Progenitor cell of endocrine pancreas (in vitro differentiated cells): ENCODE measurements at regions not wholly inside any gene's neighbourhood (a gene's known extent, or its start where the extent isn't known, plus 50 kb on each side); places are given as distances from the start of the nearest gene placed in this dataset.

Experiments used
- DNase-seq: peaks from one replicate; pipeline ENCODE4 v3.0.0; 2021; ENCODE audit warnings: low spot score; ENCODE audit not compliant: unreplicated experiment
- H3K27ac Mint-ChIP-seq: 2 replicates; pipeline ENCODE4 v1.8.0; 2021; ENCODE audit warnings: mild to moderate bottlenecking, moderate library complexity, mixed read lengths
- H3K27me3 Mint-ChIP-seq: 2 replicates; pipeline ENCODE4 v1.8.0; 2021; ENCODE audit warnings: mixed read lengths
- H3K36me3 Mint-ChIP-seq: 2 replicates; pipeline ENCODE4 v1.8.0; 2022; ENCODE audit warnings: mixed read lengths; ENCODE audit not compliant: insufficient read depth
- H3K4me1 Mint-ChIP-seq: 2 replicates; pipeline ENCODE4 v1.8.0; 2021; ENCODE audit warnings: low read depth, mixed read lengths
- H3K4me3 Mint-ChIP-seq: 2 replicates; pipeline ENCODE4 v1.8.0; 2021; ENCODE audit warnings: low read depth, mild to moderate bottlenecking, moderate library complexity, mixed read lengths
- H3K9me3 Mint-ChIP-seq: 2 replicates; pipeline ENCODE4 v1.8.0; 2021; ENCODE audit warnings: low read depth, mixed read lengths
- TF ChIP-seq, protein P1 (sequence below): fragments of 200-600 bp; sonication (generic); IDR thresholded peaks from one replicate; pipeline ENCODE4 v1.5.0; 2021; ENCODE audit warnings: antibody characterized with exemption, mild to moderate bottlenecking; ENCODE audit not compliant: unreplicated experiment

DNA sequence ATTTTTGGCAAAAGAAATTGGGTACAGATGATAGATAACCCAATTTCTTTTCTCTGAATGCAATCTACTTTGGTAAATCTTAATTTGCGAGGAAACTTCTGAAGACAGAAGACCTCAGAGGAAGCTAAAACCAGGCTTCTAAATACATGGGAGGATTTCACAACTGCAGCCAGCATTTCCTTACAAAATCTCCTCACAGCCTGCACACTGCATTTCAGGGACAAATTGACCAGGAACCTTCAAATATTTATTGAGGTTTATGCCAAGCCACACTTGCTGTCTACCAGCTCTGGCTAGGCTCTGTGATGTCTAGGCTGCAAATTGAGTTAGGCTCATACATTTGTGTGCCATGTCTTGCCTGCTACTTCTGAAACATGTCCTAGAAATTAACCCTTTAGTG is 167.3 kb upstream of the CDH5 start:
- H3K4me3 Mint-ChIP-seq: no peak overlapping the region
- DNase-seq: no peak
- no peaks in the 10 kb centered on the region for H3K9me3 Mint-ChIP-seq
- H3K4me1 Mint-ChIP-seq: peaks cover 26% of the 10 kb centered on the region
- TF ChIP-seq, protein P1, sequence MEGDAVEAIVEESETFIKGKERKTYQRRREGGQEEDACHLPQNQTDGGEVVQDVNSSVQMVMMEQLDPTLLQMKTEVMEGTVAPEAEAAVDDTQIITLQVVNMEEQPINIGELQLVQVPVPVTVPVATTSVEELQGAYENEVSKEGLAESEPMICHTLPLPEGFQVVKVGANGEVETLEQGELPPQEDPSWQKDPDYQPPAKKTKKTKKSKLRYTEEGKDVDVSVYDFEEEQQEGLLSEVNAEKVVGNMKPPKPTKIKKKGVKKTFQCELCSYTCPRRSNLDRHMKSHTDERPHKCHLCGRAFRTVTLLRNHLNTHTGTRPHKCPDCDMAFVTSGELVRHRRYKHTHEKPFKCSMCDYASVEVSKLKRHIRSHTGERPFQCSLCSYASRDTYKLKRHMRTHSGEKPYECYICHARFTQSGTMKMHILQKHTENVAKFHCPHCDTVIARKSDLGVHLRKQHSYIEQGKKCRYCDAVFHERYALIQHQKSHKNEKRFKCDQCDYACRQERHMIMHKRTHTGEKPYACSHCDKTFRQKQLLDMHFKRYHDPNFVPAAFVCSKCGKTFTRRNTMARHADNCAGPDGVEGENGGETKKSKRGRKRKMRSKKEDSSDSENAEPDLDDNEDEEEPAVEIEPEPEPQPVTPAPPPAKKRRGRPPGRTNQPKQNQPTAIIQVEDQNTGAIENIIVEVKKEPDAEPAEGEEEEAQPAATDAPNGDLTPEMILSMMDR: no peak
- H3K36me3 Mint-ChIP-seq: no peaks in the 10 kb centered on the region
- H3K27me3 Mint-ChIP-seq: peaks cover 15% of the 10 kb centered on the region
- H3K27ac Mint-ChIP-seq: no peak overlapping the region

DNA sequence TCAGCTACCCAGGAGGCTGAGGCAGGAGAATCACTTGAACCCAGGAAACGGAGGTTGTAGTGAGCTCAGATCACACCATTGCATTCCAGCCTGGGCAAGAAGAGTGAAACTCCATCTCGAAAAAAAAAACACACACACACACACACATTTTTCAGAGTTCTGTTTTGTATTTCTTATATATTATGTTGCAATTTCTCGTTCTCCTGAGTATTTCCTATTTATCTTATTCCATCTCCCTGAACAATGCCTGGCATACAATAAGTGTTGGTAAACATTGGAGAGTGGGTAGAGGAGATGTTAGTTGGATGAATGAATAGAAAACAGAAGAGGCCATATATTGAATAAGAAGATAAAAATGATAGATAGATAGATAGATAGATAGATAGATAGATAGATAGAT is 167.8 kb upstream of the CDH5 start:
- no peak overlapping the region for H3K27ac Mint-ChIP-seq
- TF ChIP-seq, protein P1: no peak
- peaks cover 10% of the 10 kb centered on the region for H3K27me3 Mint-ChIP-seq
- H3K4me1 Mint-ChIP-seq: peaks cover 28% of the 10 kb centered on the region
- DNase-seq: no peak
- no peaks in the 10 kb centered on the region for H3K9me3 Mint-ChIP-seq
- no peak overlapping the region for H3K4me3 Mint-ChIP-seq
- no peaks in the 10 kb centered on the region for H3K36me3 Mint-ChIP-seq

DNA sequence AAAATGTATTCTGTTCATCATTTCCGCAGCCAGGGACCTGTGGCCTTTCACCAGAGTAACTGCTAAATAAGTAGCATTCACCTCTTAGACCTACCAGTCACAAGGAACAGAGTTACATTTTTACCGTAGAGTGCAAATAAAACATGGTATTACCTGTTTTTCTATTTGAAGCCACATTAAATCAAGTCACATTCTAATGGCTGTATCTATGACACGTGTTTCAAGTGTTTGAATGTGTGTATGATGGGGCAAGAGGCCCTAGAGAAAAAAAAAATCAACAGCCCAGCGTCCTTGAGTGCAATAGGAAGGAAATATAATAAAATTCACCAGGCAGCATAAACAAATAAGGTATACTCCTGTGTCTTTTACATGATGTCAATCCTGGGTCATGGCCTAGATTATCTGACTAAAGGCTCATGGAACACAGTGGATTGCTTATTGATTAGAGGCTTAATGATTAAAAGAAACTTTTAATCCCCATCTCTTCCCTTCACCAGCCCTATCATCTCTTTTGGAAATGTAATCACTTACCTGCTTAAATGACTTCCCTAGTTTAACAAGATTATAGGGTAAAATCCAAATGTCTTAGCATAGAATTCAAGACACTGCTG is 168.7 kb upstream of the CDH5 start:
- peaks cover 28% of the 10 kb centered on the region for H3K4me1 Mint-ChIP-seq
- no peaks in the 10 kb centered on the region for H3K36me3 Mint-ChIP-seq
- TF ChIP-seq, protein P1: no peak
- no peak overlapping the region for H3K4me3 Mint-ChIP-seq
- no peak overlapping the region for H3K27ac Mint-ChIP-seq
- peaks cover 2% of the 10 kb centered on the region for H3K27me3 Mint-ChIP-seq
- no peaks in the 10 kb centered on the region for H3K9me3 Mint-ChIP-seq
- DNase-seq: no peak

DNA sequence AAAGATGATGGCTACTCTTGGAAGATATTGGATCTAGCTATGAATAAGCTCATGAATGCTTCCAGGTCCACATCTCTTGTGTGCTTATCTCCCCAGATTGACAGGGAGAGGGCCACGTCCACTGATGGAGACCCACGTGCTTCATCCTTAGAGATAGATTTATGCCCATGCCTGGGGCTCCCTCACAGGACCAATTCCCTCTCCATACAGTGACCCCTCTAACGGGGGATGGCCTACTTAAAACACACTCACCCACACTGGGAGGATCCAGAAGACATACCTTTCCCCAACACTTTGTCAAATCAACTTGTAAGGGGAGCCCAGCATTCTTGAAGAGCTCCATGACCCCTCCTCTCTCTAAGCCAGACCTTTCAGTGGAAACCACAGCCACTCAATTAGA is 169.7 kb upstream of the CDH5 start:
- no peak overlapping the region for H3K27ac Mint-ChIP-seq
- no peak for DNase-seq

DNA sequence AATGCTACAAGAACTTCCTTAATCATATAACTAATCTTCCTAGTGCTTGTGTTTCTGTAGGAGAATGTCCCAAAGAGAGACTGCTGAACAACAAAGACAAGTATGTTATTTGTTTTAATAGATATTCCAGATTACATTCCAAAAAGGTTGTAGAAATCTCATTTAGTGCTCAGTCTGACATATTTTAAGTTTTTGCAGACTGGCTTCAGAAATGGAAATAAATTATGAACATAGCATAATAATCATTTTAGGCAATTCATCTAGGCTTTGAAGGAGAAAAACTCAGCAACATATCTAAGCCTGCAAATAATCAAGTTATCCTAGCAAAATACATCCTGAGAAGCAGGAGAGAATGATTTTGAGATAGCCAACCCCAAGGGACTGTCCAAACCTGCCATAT is 171.6 kb upstream of the CDH5 start:
- no peak for DNase-seq
- Mint-ChIP-seq H3K27me3 (peaks cover 4% of the 10 kb centered on the region), H3K9me3 (no peaks in the 10 kb centered on the region), H3K36me3 (no peaks in the 10 kb centered on the region), H3K4me3 (no peak overlapping the region), H3K4me1 (peaks cover 28% of the 10 kb centered on the region), H3K27ac (no peak overlapping the region)
- TF ChIP-seq, protein P1: no peak

More for the DNA sequence above, 169.7 kb upstream of the CDH5 start:
- peaks cover 28% of the 10 kb centered on the region for H3K4me1 Mint-ChIP-seq
- no peak overlapping the region for H3K4me3 Mint-ChIP-seq
- H3K9me3 Mint-ChIP-seq: no peaks in the 10 kb centered on the region
- TF ChIP-seq, protein P1: no peak
- H3K27me3 Mint-ChIP-seq: peaks cover 3% of the 10 kb centered on the region
- H3K36me3 Mint-ChIP-seq: no peaks in the 10 kb centered on the region
